Fibroblast of pulmonary artery (primary cell): ENCODE measurements at regions not wholly inside any gene's neighbourhood (a gene's known extent, or its start where the extent isn't known, plus 50 kb on each side); places are given as distances from the start of the nearest gene placed in this dataset.

Experiments used
- DNase-seq: peaks from one replicate; pipeline ENCODE4 v3.0.0-alpha.2; 2010; ENCODE audit warnings: low read depth
- H3K4me3 ChIP-seq: replicated peaks from 2 replicates; pipeline ENCODE4 v1.5.1; 2011; ENCODE audit warnings: low read depth, mild to moderate bottlenecking, control low read depth, low read length, moderate library complexity
- CTCF ChIP-seq: IDR thresholded peaks from 2 replicates; pipeline ENCODE4 v1.5.1; 2011; ENCODE audit warnings: mild to moderate bottlenecking, control low read depth, low read length, inconsistent platforms; ENCODE audit errors: missing control alignments

- DNase-seq = no peak
- no peak for TF ChIP-seq CTCF
- no peak overlapping the region for H3K4me3 ChIP-seq
Measured at GRCh38 chr11:92659793-92660192, 309.7 kb upstream of the MTNR1B start.

GRCh38 chr11:92662601-92663360 lies 306.7 kb upstream of the MTNR1B start:
- TF ChIP-seq CTCF = no peak
- H3K4me3 ChIP-seq = no peak overlapping the region
- DNase-seq = no peak

- no peak overlapping the region for H3K4me3 ChIP-seq
- TF ChIP-seq CTCF = no peak
- no peak for DNase-seq
Measured at GRCh38 chr11:92663539-92663938, 305.9 kb upstream of the MTNR1B start.

- DNase-seq = no peak
- TF ChIP-seq CTCF = no peak
- no peak overlapping the region for H3K4me3 ChIP-seq
Measured at GRCh38 chr11:92667486-92668152, 301.8 kb upstream of the MTNR1B start.

- H3K4me3 ChIP-seq = no peak overlapping the region
- TF ChIP-seq CTCF = no peak
- no peak for DNase-seq
Measured at GRCh38 chr11:92670308-92670890, 299.1 kb upstream of the MTNR1B start.

GRCh38 chr11:92671081-92671480 lies 298.4 kb upstream of the MTNR1B start:
- H3K4me3 ChIP-seq = no peak overlapping the region
- TF ChIP-seq CTCF = no peak
- DNase-seq = no peak

- H3K4me3 ChIP-seq = no peak overlapping the region
- DNase-seq = no peak
- no peak for TF ChIP-seq CTCF
Measured at GRCh38 chr11:92675303-92675702, 294.1 kb upstream of the MTNR1B start.
